Activated CD4-positive, alpha-beta T cell treated with anti-CD3 and anti-CD28 coated beads, Interleukin-2, amount 50 U/mL, for 1 hour (primary cell): ENCODE measurements at regions not wholly inside any gene's neighbourhood (a gene's known extent, or its start where the extent isn't known, plus 50 kb on each side); places are given as distances from the start of the nearest gene placed in this dataset.
"Not testable (repeated sequence)": the region's sequence is repeated elsewhere in the genome, so short reads cannot be mapped to it uniquely, and the experiment has no call there.

Source experiments
- DNase-seq: peaks from one replicate; pipeline ENCODE4 v3.0.0-alpha.2; 2020

GRCh38 chrX:20711366-20711765 lies 444.7 kb upstream of the RPS6KA3 start:
- DNase-seq, result no peak

- DNase-seq, result no peak
Observed at GRCh38 chrX:20693078-20693477, 426.4 kb upstream of the RPS6KA3 start.

GRCh38 chrX:20686256-20686655 lies 419.5 kb upstream of the RPS6KA3 start:
- DNase-seq, result no peak

GRCh38 chrX:20685652-20686051 lies 418.9 kb upstream of the RPS6KA3 start:
- no peak for DNase-seq

- no peak for DNase-seq
Observed at GRCh38 chrX:20681683-20682082, 415.0 kb upstream of the RPS6KA3 start.

GRCh38 chrX:20680998-20681397 lies 414.3 kb upstream of the RPS6KA3 start:
- DNase-seq, result no peak

- DNase-seq, result no peak
Observed at GRCh38 chrX:20672476-20672875, 405.8 kb upstream of the RPS6KA3 start.

GRCh38 chrX:20671746-20672145 lies 405.0 kb upstream of the RPS6KA3 start:
- DNase-seq, result not testable (repeated sequence)

GRCh38 chrX:20670611-20671010 lies 403.9 kb upstream of the RPS6KA3 start:
- no peak for DNase-seq

GRCh38 chrX:20668550-20668949 lies 401.8 kb upstream of the RPS6KA3 start:
- no peak for DNase-seq

- no peak for DNase-seq
Observed at GRCh38 chrX:20666331-20666730, 399.6 kb upstream of the RPS6KA3 start.

- no peak for DNase-seq
Observed at GRCh38 chrX:20665481-20665880, 398.8 kb upstream of the RPS6KA3 start.

GRCh38 chrX:20664774-20665173 lies 398.1 kb upstream of the RPS6KA3 start:
- DNase-seq, result no peak

- DNase-seq, result no peak
Observed at GRCh38 chrX:20664131-20664530, 397.4 kb upstream of the RPS6KA3 start.

- no peak for DNase-seq
Observed at GRCh38 chrX:20663336-20663735, 396.6 kb upstream of the RPS6KA3 start.

- DNase-seq, result no peak
Observed at GRCh38 chrX:20656721-20657120, 390.0 kb upstream of the RPS6KA3 start.

GRCh38 chrX:20654596-20655106 lies 387.9 kb upstream of the RPS6KA3 start:
- DNase-seq, result no peak

GRCh38 chrX:20653070-20653469 lies 386.4 kb upstream of the RPS6KA3 start:
- DNase-seq, result no peak

GRCh38 chrX:20641954-20642353 lies 375.2 kb upstream of the RPS6KA3 start:
- no peak for DNase-seq

- DNase-seq, result no peak
Observed at GRCh38 chrX:20639115-20639514, 372.4 kb upstream of the RPS6KA3 start.

- DNase-seq, result no peak
Observed at GRCh38 chrX:20637351-20637750, 370.6 kb upstream of the RPS6KA3 start.

- DNase-seq, result no peak
Observed at GRCh38 chrX:20633451-20633850, 366.7 kb upstream of the RPS6KA3 start.

- no peak for DNase-seq
Observed at GRCh38 chrX:20623448-20623847, 356.7 kb upstream of the RPS6KA3 start.

- DNase-seq, result no peak
Observed at GRCh38 chrX:20620306-20620705, 353.6 kb upstream of the RPS6KA3 start.

GRCh38 chrX:20609916-20610415 lies 343.3 kb upstream of the RPS6KA3 start:
- DNase-seq, result no peak

- DNase-seq, result no peak
Observed at GRCh38 chrX:20606831-20607230, 340.1 kb upstream of the RPS6KA3 start.
